DND-41 (cell line): ENCODE measurements at regions not wholly inside any gene's neighbourhood (a gene's known extent, or its start where the extent isn't known, plus 50 kb on each side); places are given as distances from the start of the nearest gene placed in this dataset.

ENCODE experiments used
- ATAC-seq: fragments of 200-7000 bp; cut with Tn5 transposase; 3 replicates; pipeline ENCODE4 v1.9.1; 2021; ENCODE audit warnings: low read depth; ENCODE audit not compliant: insufficient read depth
- DNase-seq: peaks from one replicate; pipeline ENCODE4 v3.0.0-alpha.2; 2020
- H2AFZ ChIP-seq: 2 replicates; pipeline ENCODE4 v1.6.0; 2012; ENCODE audit warnings: low read depth, low read length
- H3K27ac ChIP-seq: 2 replicates; pipeline ENCODE4 v1.5.1; 2012; ENCODE audit warnings: low read length, inconsistent platforms
- H3K27me3 ChIP-seq: fragments of 200-600 bp; sonication (generic); 2 replicates; pipeline ENCODE4 v1.6.0; 2012; ENCODE audit warnings: low read length, mild to moderate bottlenecking, inconsistent platforms; ENCODE audit not compliant: insufficient read depth, poor library complexity
- H3K36me3 ChIP-seq: 2 replicates; pipeline ENCODE4 v1.5.1; 2012; ENCODE audit warnings: low read length, inconsistent platforms; ENCODE audit not compliant: insufficient read depth
- H3K4me1 ChIP-seq: 2 replicates; pipeline ENCODE4 v1.5.1; 2012; ENCODE audit warnings: mild to moderate bottlenecking, low read length; ENCODE audit not compliant: insufficient read depth
- H3K4me2 ChIP-seq: 2 replicates; pipeline ENCODE4 v1.6.0; 2012; ENCODE audit warnings: mild to moderate bottlenecking, moderate library complexity, low read length, inconsistent platforms; ENCODE audit not compliant: insufficient read depth
- H3K4me3 ChIP-seq, 2 experiments: fragments of 200-600 bp in 1 of 2; shearing (Covaris generic) in 1 of 2; 2 replicates each; pipeline ENCODE4 v1.5.1; 2012 to 2016; ENCODE audit warnings: inconsistent platforms in 2 of 2, low read length in 2 of 2, mild to moderate bottlenecking in 2 of 2, low read depth in 1 of 2, moderate library complexity in 1 of 2
- H3K79me2 ChIP-seq: 2 replicates; pipeline ENCODE4 v1.6.0; 2012; ENCODE audit warnings: low read length, inconsistent platforms; ENCODE audit not compliant: insufficient read depth
- H3K9ac ChIP-seq: 2 replicates; pipeline ENCODE4 v1.6.0; 2012; ENCODE audit warnings: low read depth, mild to moderate bottlenecking, inconsistent platforms, low read length, moderate library complexity
- H3K9me3 ChIP-seq: 2 replicates; pipeline ENCODE4 v1.5.1; 2012; ENCODE audit warnings: low read length, moderate library complexity, mild to moderate bottlenecking, inconsistent platforms; ENCODE audit not compliant: insufficient read depth, severe bottlenecking
- H4K20me1 ChIP-seq: 2 replicates; pipeline ENCODE4 v1.6.0; 2012; ENCODE audit warnings: low read length; ENCODE audit not compliant: insufficient read depth
- EZH2 ChIP-seq: IDR thresholded peaks from 3 replicates; pipeline ENCODE4 v1.6.1; 2012; ENCODE audit warnings: borderline replicate concordance, low read depth, mild to moderate bottlenecking, moderate library complexity, low read length, inconsistent platforms; ENCODE audit not compliant: severe bottlenecking
- TF ChIP-seq, protein P1 (sequence below): IDR thresholded peaks from 2 replicates; pipeline ENCODE4 v1.5.1; 2012; ENCODE audit warnings: borderline replicate concordance, low read length, moderate library complexity, mild to moderate bottlenecking; ENCODE audit not compliant: poor library complexity, severe bottlenecking; ENCODE audit errors: extremely low read depth

DNA sequence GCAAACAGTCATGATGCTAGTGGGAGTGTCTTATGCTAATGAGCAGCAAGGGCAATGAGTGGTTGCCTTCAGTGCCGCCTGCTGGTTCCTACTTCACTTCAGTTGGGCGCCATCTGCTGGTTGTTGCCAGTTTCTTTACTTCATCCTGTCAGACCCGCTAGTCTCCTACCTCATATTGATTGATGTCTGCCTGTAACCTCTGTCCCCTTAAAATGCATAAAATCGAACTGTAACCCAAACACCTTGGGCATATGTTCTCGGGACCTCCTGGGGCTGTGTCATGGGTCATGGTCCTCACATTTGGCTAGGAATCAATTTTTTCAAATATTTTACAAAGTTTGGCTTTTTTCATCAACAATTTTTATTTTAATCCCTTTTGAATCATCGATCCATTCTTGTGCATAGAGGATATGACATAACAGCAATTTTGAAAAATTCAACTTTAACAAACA, 62.8 kb upstream of the C7orf33 start:
- Histone ChIP-seq H3K79me2 (no peaks in the 10 kb centered on the region), H3K4me2 (no peak overlapping the region), H2AFZ (no peak overlapping the region), H3K9ac (no peak overlapping the region), H3K36me3 (no peaks in the 10 kb centered on the region), H3K27me3 (peaks cover 25% of the 10 kb centered on the region), H3K4me3 (no peak overlapping the region), H3K4me1 (no peaks in the 10 kb centered on the region), H4K20me1 (no peaks in the 10 kb centered on the region), H3K9me3 (no peaks in the 10 kb centered on the region), H3K27ac (no peak overlapping the region)
- ATAC-seq (peak; percentile 100), DNase-seq (peak; percentile 82)
- TF ChIP-seq, protein P1, sequence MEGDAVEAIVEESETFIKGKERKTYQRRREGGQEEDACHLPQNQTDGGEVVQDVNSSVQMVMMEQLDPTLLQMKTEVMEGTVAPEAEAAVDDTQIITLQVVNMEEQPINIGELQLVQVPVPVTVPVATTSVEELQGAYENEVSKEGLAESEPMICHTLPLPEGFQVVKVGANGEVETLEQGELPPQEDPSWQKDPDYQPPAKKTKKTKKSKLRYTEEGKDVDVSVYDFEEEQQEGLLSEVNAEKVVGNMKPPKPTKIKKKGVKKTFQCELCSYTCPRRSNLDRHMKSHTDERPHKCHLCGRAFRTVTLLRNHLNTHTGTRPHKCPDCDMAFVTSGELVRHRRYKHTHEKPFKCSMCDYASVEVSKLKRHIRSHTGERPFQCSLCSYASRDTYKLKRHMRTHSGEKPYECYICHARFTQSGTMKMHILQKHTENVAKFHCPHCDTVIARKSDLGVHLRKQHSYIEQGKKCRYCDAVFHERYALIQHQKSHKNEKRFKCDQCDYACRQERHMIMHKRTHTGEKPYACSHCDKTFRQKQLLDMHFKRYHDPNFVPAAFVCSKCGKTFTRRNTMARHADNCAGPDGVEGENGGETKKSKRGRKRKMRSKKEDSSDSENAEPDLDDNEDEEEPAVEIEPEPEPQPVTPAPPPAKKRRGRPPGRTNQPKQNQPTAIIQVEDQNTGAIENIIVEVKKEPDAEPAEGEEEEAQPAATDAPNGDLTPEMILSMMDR = peak; percentile 90
- TF ChIP-seq EZH2 = no peak

GRCh38 chr7:148535217-148535616, 55.3 kb upstream of the C7orf33 start:
- TF ChIP-seq, protein P1 = peak; percentile 11
- no peak for TF ChIP-seq EZH2
- no peaks in the 10 kb centered on the region for H3K36me3 ChIP-seq
- no peak overlapping the region for H2AFZ ChIP-seq
- no peak overlapping the region for H3K9ac ChIP-seq
- H3K27me3 ChIP-seq = peaks cover 12% of the 10 kb centered on the region
- H4K20me1 ChIP-seq = no peaks in the 10 kb centered on the region
- H3K4me3 ChIP-seq = no peak overlapping the region
- H3K27ac ChIP-seq = no peak overlapping the region
- no peak overlapping the region for H3K4me2 ChIP-seq
- ATAC-seq (no peak), DNase-seq (no peak)
- H3K4me1 ChIP-seq = no peaks in the 10 kb centered on the region
- no peaks in the 10 kb centered on the region for H3K79me2 ChIP-seq
- no peaks in the 10 kb centered on the region for H3K9me3 ChIP-seq

DNA sequence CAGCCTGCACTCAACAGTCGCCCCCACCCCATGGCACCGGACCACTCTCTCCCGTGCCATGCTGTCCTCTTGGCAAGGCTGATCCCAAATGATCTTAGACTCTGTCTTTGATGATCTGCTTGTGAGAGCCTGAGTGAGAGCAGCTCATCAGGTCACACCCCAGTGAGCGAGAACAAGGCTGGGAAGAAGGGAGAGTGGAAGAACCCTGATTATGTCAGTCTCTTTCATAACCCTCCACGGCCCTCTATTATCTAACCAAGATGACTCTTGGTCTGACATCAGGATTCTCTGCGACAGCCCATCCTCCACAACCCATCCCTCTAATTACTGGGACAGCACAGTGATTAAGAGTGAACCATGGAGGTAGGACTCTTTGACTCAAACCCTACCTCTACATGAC, 53.1 kb upstream of the C7orf33 start:
- Histone ChIP-seq H2AFZ (no peak overlapping the region), H3K27ac (no peak overlapping the region), H3K4me1 (no peaks in the 10 kb centered on the region), H3K9ac (no peak overlapping the region), H3K4me2 (no peak overlapping the region), H4K20me1 (no peaks in the 10 kb centered on the region), H3K79me2 (no peaks in the 10 kb centered on the region), H3K36me3 (no peaks in the 10 kb centered on the region), H3K9me3 (no peaks in the 10 kb centered on the region), H3K27me3 (peaks cover 9% of the 10 kb centered on the region), H3K4me3 (no peak overlapping the region)
- TF ChIP-seq EZH2 = no peak
- TF ChIP-seq, protein P1 = no peak
- ATAC-seq (no peak), DNase-seq (no peak)
